Naive thymus-derived CD4-positive, alpha-beta T cell (primary cell): ENCODE measurements at regions not wholly inside any gene's neighbourhood (a gene's known extent, or its start where the extent isn't known, plus 50 kb on each side); places are given as distances from the start of the nearest gene placed in this dataset.

Experiments used
- ATAC-seq: fragments of 150-1000 bp; cut with Tn5 transposase; 2 replicates; pipeline ENCODE4 v1.10.0; 2021; ENCODE audit warnings: mild to moderate bottlenecking, moderate library complexity
- CTCF ChIA-PET: fragments of 350-600 bp; sonication (Branson Sonifier 250); formaldehyde crosslinking; loops from one replicate; lab custom pipeline; 2021; ENCODE audit warnings: antibody characterized with exemption; lab: Charles Lee
- POLR2A ChIA-PET: fragments of 350-600 bp; sonication (Branson Sonifier 250); formaldehyde crosslinking; loops from one replicate; lab custom pipeline; 2021; ENCODE audit warnings: antibody characterized with exemption, inconsistent platforms; lab: Charles Lee
- DNase-seq, 9 donors: peaks; one replicate each; pipeline versions ENCODE4 v3.0.0 to v3.0.0-alpha.2; 2020 to 2022; ENCODE audit warnings: mixed read lengths in 1 of 9
- H3K27ac ChIP-seq: one replicate; pipeline ENCODE4 v1.7.0; 2013; ENCODE audit warnings: mild to moderate bottlenecking, low read depth, low read length, moderate library complexity
- H3K27me3 ChIP-seq, 2 donors: one replicate each; pipeline ENCODE4 v1.7.0; 2013; ENCODE audit warnings: low read length in 2 of 2, mild to moderate bottlenecking in 2 of 2, moderate library complexity in 2 of 2; ENCODE audit not compliant: control insufficient read depth in 2 of 2, insufficient read depth in 2 of 2
- H3K36me3 ChIP-seq, 3 experiments: 1 replicate in 2 of 3; 2 replicates in 1 of 3; pipeline ENCODE4 v1.7.0; 2013; ENCODE audit warnings: low read length in 3 of 3, mild to moderate bottlenecking in 3 of 3, moderate library complexity in 1 of 3; ENCODE audit not compliant: insufficient read depth in 3 of 3, control insufficient read depth in 2 of 3
- H3K4me1 ChIP-seq, 2 donors: one replicate each; pipeline ENCODE4 v1.7.0; 2013; ENCODE audit warnings: low read length in 2 of 2, mild to moderate bottlenecking in 2 of 2, moderate library complexity in 1 of 2; ENCODE audit not compliant: control insufficient read depth in 2 of 2, insufficient read depth in 2 of 2
- H3K4me3 ChIP-seq: 2 replicates; pipeline ENCODE4 v1.7.0; 2013; ENCODE audit warnings: mild to moderate bottlenecking, low read length
- H3K9me3 ChIP-seq, 3 experiments: 1 replicate in 2 of 3; 2 replicates in 1 of 3; pipeline ENCODE4 v1.7.0; 2013; ENCODE audit warnings: low read length in 3 of 3; ENCODE audit not compliant: control insufficient read depth in 2 of 3
- H3K27ac Mint-ChIP-seq, 9 donors: one replicate each; pipeline ENCODE4 v1.8.0; 2020 to 2022; ENCODE audit warnings: mixed read lengths in 9 of 9, mild to moderate bottlenecking in 8 of 9, moderate library complexity in 5 of 9, inconsistent platforms in 2 of 9
- H3K27me3 Mint-ChIP-seq, 5 donors: one replicate each; pipeline ENCODE4 v1.8.0; 2021 to 2022; ENCODE audit warnings: mixed read lengths in 5 of 5, mild to moderate bottlenecking in 1 of 5
- H3K36me3 Mint-ChIP-seq, 5 donors: one replicate each; pipeline ENCODE4 v1.8.0; 2020 to 2022; ENCODE audit warnings: mixed read lengths in 5 of 5, mild to moderate bottlenecking in 3 of 5, inconsistent platforms in 1 of 5
- H3K4me1 Mint-ChIP-seq, 7 donors: one replicate each; pipeline ENCODE4 v1.8.0; 2020 to 2022; ENCODE audit warnings: mixed read lengths in 7 of 7, mild to moderate bottlenecking in 3 of 7, inconsistent platforms in 1 of 7
- H3K4me3 Mint-ChIP-seq, 10 donors: one replicate each; pipeline ENCODE4 v1.8.0; 2020 to 2022; ENCODE audit warnings: mild to moderate bottlenecking in 10 of 10, mixed read lengths in 10 of 10, moderate library complexity in 6 of 10, inconsistent platforms in 2 of 10
- H3K9me3 Mint-ChIP-seq, 11 donors: one replicate each; pipeline ENCODE4 v1.8.0; 2020 to 2022; ENCODE audit warnings: mixed read lengths in 11 of 11, mild to moderate bottlenecking in 4 of 11, inconsistent platforms in 1 of 11, moderate library complexity in 1 of 11
- intact Hi-C, 2 donors: fragments of 100-400 bp; cut with micrococcal nuclease; formaldehyde crosslinking; loops; one replicate each; pipeline ENCODE4 v1.15.1; 2023

DNA sequence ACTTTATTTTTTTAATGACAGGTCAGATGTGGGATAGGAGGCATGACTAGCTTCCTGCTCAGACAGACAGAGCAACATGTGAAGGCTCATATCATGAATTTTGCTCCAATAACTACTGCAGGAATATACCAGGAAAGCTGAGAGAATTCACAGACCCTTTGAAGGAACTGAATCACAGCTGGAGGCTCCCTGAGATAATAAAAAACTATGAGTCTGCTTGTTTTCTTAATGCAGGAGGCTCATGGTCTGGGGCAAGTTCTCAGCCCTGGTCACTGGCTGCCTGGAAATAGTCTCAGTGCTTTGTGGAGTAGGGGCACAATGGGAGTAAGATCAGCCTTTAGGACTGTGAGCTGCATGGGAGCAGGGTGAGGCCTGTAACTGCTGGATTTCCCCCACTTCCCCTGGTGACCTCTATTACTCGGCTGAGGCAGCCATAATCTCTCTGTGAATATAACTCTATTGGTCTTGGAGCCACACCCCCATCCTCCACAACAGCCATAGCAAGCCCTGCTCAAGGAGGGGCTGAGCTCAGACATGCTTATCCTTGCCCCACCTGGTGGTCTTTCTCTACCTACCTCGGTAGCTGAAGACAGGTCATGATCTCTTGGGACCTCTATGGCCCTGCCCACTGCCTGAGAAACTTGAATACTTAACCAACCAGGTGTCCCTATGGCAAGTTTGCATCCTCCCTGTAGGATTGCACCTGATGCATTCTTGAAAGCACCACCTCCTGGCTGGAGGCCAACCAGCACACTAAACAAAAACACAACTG, 281.6 kb upstream of the TMCO5A start:
- Histone ChIP-seq H3K27ac (no peak overlapping the region), H3K4me3 (no peak overlapping the region), H3K9me3 (peaks cover 0 to 12% (median 0%) of the 10 kb centered on the region in 3 experiments), H3K27me3 (no peaks in the 10 kb centered on the region), H3K4me1 (no peaks in the 10 kb centered on the region), H3K36me3 (no peaks in the 10 kb centered on the region)
- H3K9me3 Mint-ChIP-seq = peaks cover 4 to 48% (median 11%) of the 10 kb centered on the region in 11 donors
- DNase-seq (no peak), ATAC-seq (no peak)
- no peaks in the 10 kb centered on the region for H3K4me1 Mint-ChIP-seq
- CTCF ChIA-PET = no interaction called here
- H3K4me3 Mint-ChIP-seq = no peak overlapping the region
- no peaks in the 10 kb centered on the region for H3K36me3 Mint-ChIP-seq
- POLR2A ChIA-PET = no interaction called here
- H3K27ac Mint-ChIP-seq = no peak overlapping the region
- intact Hi-C loops = no loop called here
- peaks cover 0 to 4% (median 0%) of the 10 kb centered on the region in 5 donors for H3K27me3 Mint-ChIP-seq

DNA sequence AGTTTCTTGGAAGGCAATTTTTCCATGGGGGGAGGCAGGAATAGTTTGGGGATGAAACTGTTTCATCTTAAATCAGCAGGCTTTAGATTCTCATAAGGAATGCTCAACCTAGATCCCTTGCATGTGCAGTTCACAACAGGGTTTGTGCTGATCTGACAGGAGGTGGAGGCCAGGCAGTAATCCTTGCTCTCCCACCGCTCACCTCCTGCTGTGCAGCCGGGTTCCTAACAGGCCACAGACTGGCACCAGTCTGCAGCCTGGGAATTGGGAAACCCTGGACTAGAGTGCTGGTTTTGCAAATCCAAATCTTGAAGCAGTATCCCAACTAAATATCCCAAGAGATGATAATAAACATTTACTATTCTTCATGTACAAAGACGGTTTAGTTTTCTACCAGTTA, 256.3 kb upstream of the TMCO5A start:
- H3K9me3 Mint-ChIP-seq = peaks cover 0 to 8% (median 0%) of the 10 kb centered on the region in 11 donors
- ChIA-PET POLR2A (no interaction called here), CTCF (no interaction called here)
- H3K27ac Mint-ChIP-seq = no peak overlapping the region
- Histone ChIP-seq H3K27ac (no peak overlapping the region), H3K36me3 (no peaks in the 10 kb centered on the region), H3K27me3 (no peaks in the 10 kb centered on the region), H3K4me1 (no peaks in the 10 kb centered on the region), H3K9me3 (no peaks in the 10 kb centered on the region), H3K4me3 (no peak overlapping the region)
- H3K27me3 Mint-ChIP-seq = no peaks in the 10 kb centered on the region
- no peaks in the 10 kb centered on the region for H3K4me1 Mint-ChIP-seq
- no peaks in the 10 kb centered on the region for H3K36me3 Mint-ChIP-seq
- DNase-seq (no peak), ATAC-seq (no peak)
- no peak overlapping the region for H3K4me3 Mint-ChIP-seq
- intact Hi-C loops = no loop called here

DNA sequence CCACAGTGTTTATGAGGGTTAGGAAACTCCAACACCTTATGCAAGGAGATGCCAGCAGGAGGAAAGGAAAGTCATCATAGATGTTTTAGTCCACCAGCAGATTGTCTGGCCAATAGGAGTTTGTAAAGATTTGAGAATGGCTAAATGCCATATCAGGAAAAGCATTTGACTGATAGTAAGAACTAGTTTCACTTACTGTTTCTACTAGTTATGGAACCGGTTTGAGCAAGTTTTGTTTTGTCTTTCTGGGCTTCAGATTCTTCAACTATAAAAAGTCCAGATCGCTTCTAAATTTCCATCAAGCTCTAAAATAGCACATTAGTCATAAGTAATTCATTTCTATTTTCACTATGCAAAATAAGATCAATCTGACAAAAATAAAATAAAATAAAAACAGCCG, 254.8 kb upstream of the TMCO5A start:
- H3K27ac Mint-ChIP-seq = no peak overlapping the region
- ATAC-seq (no peak), DNase-seq (no peak)
- H3K4me1 Mint-ChIP-seq = no peaks in the 10 kb centered on the region
- H3K4me3 Mint-ChIP-seq = no peak overlapping the region
- ChIA-PET CTCF (no interaction called here), POLR2A (no interaction called here)
- no peaks in the 10 kb centered on the region for H3K4me1 ChIP-seq
- H3K36me3 Mint-ChIP-seq = no peaks in the 10 kb centered on the region
- H3K27me3 Mint-ChIP-seq = no peaks in the 10 kb centered on the region
- no peaks in the 10 kb centered on the region for H3K27me3 ChIP-seq
- intact Hi-C loops = no loop called here
- H3K9me3 Mint-ChIP-seq = peaks cover 0 to 11% (median 0%) of the 10 kb centered on the region in 11 donors
- H3K4me3 ChIP-seq = no peak overlapping the region
- H3K9me3 ChIP-seq = no peaks in the 10 kb centered on the region
- H3K36me3 ChIP-seq = no peaks in the 10 kb centered on the region
- H3K27ac ChIP-seq = no peak overlapping the region

DNA sequence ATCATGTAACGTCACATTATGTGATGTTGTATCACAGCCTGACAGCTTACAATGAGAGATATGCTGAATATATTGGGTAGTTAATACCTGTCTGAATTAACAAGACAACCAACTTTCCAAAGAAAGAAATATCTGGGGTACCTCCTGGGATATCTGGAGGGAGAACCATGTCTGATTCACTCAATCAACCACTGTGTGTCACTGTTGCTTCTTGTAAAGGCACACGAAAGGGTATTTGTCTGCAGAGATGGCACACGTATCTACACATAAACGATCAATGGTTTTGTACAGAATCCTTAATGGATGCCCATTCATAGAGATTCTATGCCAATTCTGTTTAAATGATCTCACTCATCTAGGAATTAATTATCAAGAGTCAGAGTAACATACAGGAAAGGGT, 252.1 kb upstream of the TMCO5A start:
- POLR2A ChIA-PET = no interaction called here
- no peaks in the 10 kb centered on the region for H3K27me3 ChIP-seq
- no peaks in the 10 kb centered on the region for H3K4me1 ChIP-seq
- H3K36me3 Mint-ChIP-seq = no peaks in the 10 kb centered on the region
- H3K27ac Mint-ChIP-seq = no peak overlapping the region
- H3K9me3 Mint-ChIP-seq = peaks cover 0 to 9% (median 2%) of the 10 kb centered on the region in 11 donors
- no peaks in the 10 kb centered on the region for H3K4me1 Mint-ChIP-seq
- ATAC-seq (no peak), DNase-seq (no peak)
- H3K4me3 Mint-ChIP-seq = no peak overlapping the region
- intact Hi-C loops = no loop called here
- H3K9me3 ChIP-seq = no peaks in the 10 kb centered on the region
- H3K27ac ChIP-seq = no peak overlapping the region
- no peak overlapping the region for H3K4me3 ChIP-seq
- CTCF ChIA-PET = no interaction called here
- H3K27me3 Mint-ChIP-seq = no peaks in the 10 kb centered on the region
- no peaks in the 10 kb centered on the region for H3K36me3 ChIP-seq

DNA sequence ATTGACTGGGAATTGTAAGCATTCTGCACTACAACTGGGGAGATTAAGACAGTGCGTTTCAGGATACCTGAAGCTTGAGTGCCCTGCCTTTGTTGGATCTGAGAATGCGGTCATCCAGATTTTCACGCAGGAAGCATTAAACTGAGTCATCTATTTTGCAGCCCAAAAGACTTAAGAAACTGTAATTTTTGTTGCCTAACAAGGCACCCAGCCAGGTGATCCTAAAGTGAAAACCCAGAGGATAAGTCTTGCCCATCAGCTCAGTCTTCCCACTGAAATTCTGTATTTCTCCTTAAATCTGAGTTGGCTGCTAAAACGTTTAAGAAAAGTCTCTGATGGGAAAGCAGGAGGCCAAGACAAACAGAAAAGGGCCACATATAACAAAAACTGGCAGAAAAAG, 242.5 kb upstream of the TMCO5A start:
- ChIA-PET POLR2A (no interaction called here), CTCF (no interaction called here)
- Mint-ChIP-seq H3K4me3 (no peak overlapping the region), H3K4me1 (no peaks in the 10 kb centered on the region), H3K27me3 (peaks cover 0 to 9% (median 0%) of the 10 kb centered on the region in 5 donors), H3K36me3 (no peaks in the 10 kb centered on the region), H3K9me3 (peaks cover 0 to 14% (median 2%) of the 10 kb centered on the region in 11 donors), H3K27ac (no peak overlapping the region)
- DNase-seq (no peak), ATAC-seq (no peak)
- Histone ChIP-seq H3K4me1 (no peaks in the 10 kb centered on the region), H3K27me3 (no peaks in the 10 kb centered on the region), H3K27ac (no peak overlapping the region), H3K36me3 (no peaks in the 10 kb centered on the region), H3K4me3 (no peak overlapping the region), H3K9me3 (peaks cover 0 to 4% (median 0%) of the 10 kb centered on the region in 3 experiments)
- intact Hi-C loops = no loop called here

DNA sequence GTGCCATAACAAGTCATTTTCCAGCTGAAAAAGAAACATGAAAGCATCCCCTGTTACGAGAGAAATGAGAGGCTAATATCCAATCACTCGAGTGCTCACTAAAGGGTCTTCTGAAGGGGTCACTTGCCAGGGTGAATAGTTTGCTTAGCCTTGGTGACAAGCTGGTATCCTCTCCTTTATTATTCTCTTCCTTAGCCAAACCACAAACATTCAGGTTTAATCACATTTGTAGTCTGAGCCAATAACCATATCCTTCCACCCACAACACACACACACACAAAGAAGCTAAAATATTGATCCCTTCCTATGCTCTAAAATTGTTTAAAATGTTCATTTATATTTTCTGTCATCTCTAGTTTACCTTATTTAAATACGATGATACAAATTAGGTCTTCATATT, 240.5 kb upstream of the TMCO5A start:
- H3K27me3 ChIP-seq = no peaks in the 10 kb centered on the region
- Mint-ChIP-seq H3K27me3 (peaks cover 0 to 9% (median 0%) of the 10 kb centered on the region in 5 donors), H3K4me1 (no peaks in the 10 kb centered on the region), H3K4me3 (no peak overlapping the region), H3K36me3 (no peaks in the 10 kb centered on the region), H3K9me3 (peaks cover 0 to 14% (median 2%) of the 10 kb centered on the region in 11 donors), H3K27ac (no peak overlapping the region)
- no peak overlapping the region for H3K27ac ChIP-seq
- ChIA-PET CTCF (no interaction called here), POLR2A (no interaction called here)
- no peak for ATAC-seq
- H3K9me3 ChIP-seq = peaks cover 0 to 4% (median 0%) of the 10 kb centered on the region in 3 experiments
- intact Hi-C loops = no loop called here
- no peak overlapping the region for H3K4me3 ChIP-seq
- H3K4me1 ChIP-seq = no peaks in the 10 kb centered on the region
- DNase-seq = no peak
- no peaks in the 10 kb centered on the region for H3K36me3 ChIP-seq

DNA sequence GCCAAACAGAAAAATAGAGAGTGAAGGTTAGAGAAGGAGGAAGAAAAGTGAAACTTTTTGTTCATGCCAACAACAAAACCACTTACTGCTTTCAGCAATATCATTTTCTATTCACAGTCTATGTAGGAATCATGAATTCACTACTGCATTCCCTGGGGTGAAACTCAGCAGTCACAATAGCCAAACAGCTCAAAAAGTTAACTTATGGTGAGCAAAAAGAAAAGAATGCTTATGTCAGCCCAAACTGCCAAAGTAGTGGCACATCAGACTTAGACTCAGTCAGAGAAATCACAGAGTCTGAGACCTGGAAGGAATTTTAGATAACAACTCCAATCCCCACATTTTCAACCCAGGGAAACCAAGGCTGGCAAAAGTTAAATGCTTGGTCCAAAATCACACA, 238.7 kb upstream of the TMCO5A start:
- Histone ChIP-seq H3K4me1 (no peaks in the 10 kb centered on the region), H3K27ac (no peak overlapping the region), H3K9me3 (no peaks in the 10 kb centered on the region), H3K27me3 (no peaks in the 10 kb centered on the region), H3K36me3 (no peaks in the 10 kb centered on the region), H3K4me3 (no peak overlapping the region)
- CTCF ChIA-PET = no interaction called here
- peaks cover 0 to 8% (median 0%) of the 10 kb centered on the region in 5 donors for H3K27me3 Mint-ChIP-seq
- H3K36me3 Mint-ChIP-seq = no peaks in the 10 kb centered on the region
- H3K4me3 Mint-ChIP-seq = no peak overlapping the region
- H3K4me1 Mint-ChIP-seq = no peaks in the 10 kb centered on the region
- ATAC-seq (no peak), DNase-seq (no peak)
- peaks cover 0 to 8% (median 2%) of the 10 kb centered on the region in 11 donors for H3K9me3 Mint-ChIP-seq
- POLR2A ChIA-PET = no interaction called here
- intact Hi-C loops = no loop called here
- no peak overlapping the region for H3K27ac Mint-ChIP-seq
